Naive thymus-derived CD4-positive, alpha-beta T cell (primary cell): ENCODE measurements at regions not wholly inside any gene's neighbourhood (a gene's known extent, or its start where the extent isn't known, plus 50 kb on each side); places are given as distances from the start of the nearest gene placed in this dataset.

Experiments
- ATAC-seq: fragments of 150-1000 bp; cut with Tn5 transposase; 2 replicates; pipeline ENCODE4 v1.10.0; 2021; ENCODE audit warnings: mild to moderate bottlenecking, moderate library complexity
- CTCF ChIA-PET: fragments of 350-600 bp; sonication (Branson Sonifier 250); formaldehyde crosslinking; loops from one replicate; lab custom pipeline; 2021; ENCODE audit warnings: antibody characterized with exemption; lab: Charles Lee
- POLR2A ChIA-PET: fragments of 350-600 bp; sonication (Branson Sonifier 250); formaldehyde crosslinking; loops from one replicate; lab custom pipeline; 2021; ENCODE audit warnings: antibody characterized with exemption, inconsistent platforms; lab: Charles Lee
- DNase-seq, 9 donors: peaks; one replicate each; pipeline versions ENCODE4 v3.0.0 to v3.0.0-alpha.2; 2020 to 2022; ENCODE audit warnings: mixed read lengths in 1 of 9
- H3K27ac ChIP-seq: one replicate; pipeline ENCODE4 v1.7.0; 2013; ENCODE audit warnings: mild to moderate bottlenecking, low read depth, low read length, moderate library complexity
- H3K27me3 ChIP-seq, 2 donors: one replicate each; pipeline ENCODE4 v1.7.0; 2013; ENCODE audit warnings: low read length in 2 of 2, mild to moderate bottlenecking in 2 of 2, moderate library complexity in 2 of 2; ENCODE audit not compliant: control insufficient read depth in 2 of 2, insufficient read depth in 2 of 2
- H3K36me3 ChIP-seq, 3 experiments: 1 replicate in 2 of 3; 2 replicates in 1 of 3; pipeline ENCODE4 v1.7.0; 2013; ENCODE audit warnings: low read length in 3 of 3, mild to moderate bottlenecking in 3 of 3, moderate library complexity in 1 of 3; ENCODE audit not compliant: insufficient read depth in 3 of 3, control insufficient read depth in 2 of 3
- H3K4me1 ChIP-seq, 2 donors: one replicate each; pipeline ENCODE4 v1.7.0; 2013; ENCODE audit warnings: low read length in 2 of 2, mild to moderate bottlenecking in 2 of 2, moderate library complexity in 1 of 2; ENCODE audit not compliant: control insufficient read depth in 2 of 2, insufficient read depth in 2 of 2
- H3K4me3 ChIP-seq: 2 replicates; pipeline ENCODE4 v1.7.0; 2013; ENCODE audit warnings: mild to moderate bottlenecking, low read length
- H3K9me3 ChIP-seq, 3 experiments: 1 replicate in 2 of 3; 2 replicates in 1 of 3; pipeline ENCODE4 v1.7.0; 2013; ENCODE audit warnings: low read length in 3 of 3; ENCODE audit not compliant: control insufficient read depth in 2 of 3
- H3K27ac Mint-ChIP-seq, 9 donors: one replicate each; pipeline ENCODE4 v1.8.0; 2020 to 2022; ENCODE audit warnings: mixed read lengths in 9 of 9, mild to moderate bottlenecking in 8 of 9, moderate library complexity in 5 of 9, inconsistent platforms in 2 of 9
- H3K27me3 Mint-ChIP-seq, 5 donors: one replicate each; pipeline ENCODE4 v1.8.0; 2021 to 2022; ENCODE audit warnings: mixed read lengths in 5 of 5, mild to moderate bottlenecking in 1 of 5
- H3K36me3 Mint-ChIP-seq, 5 donors: one replicate each; pipeline ENCODE4 v1.8.0; 2020 to 2022; ENCODE audit warnings: mixed read lengths in 5 of 5, mild to moderate bottlenecking in 3 of 5, inconsistent platforms in 1 of 5
- H3K4me1 Mint-ChIP-seq, 7 donors: one replicate each; pipeline ENCODE4 v1.8.0; 2020 to 2022; ENCODE audit warnings: mixed read lengths in 7 of 7, mild to moderate bottlenecking in 3 of 7, inconsistent platforms in 1 of 7
- H3K4me3 Mint-ChIP-seq, 10 donors: one replicate each; pipeline ENCODE4 v1.8.0; 2020 to 2022; ENCODE audit warnings: mild to moderate bottlenecking in 10 of 10, mixed read lengths in 10 of 10, moderate library complexity in 6 of 10, inconsistent platforms in 2 of 10
- H3K9me3 Mint-ChIP-seq, 11 donors: one replicate each; pipeline ENCODE4 v1.8.0; 2020 to 2022; ENCODE audit warnings: mixed read lengths in 11 of 11, mild to moderate bottlenecking in 4 of 11, inconsistent platforms in 1 of 11, moderate library complexity in 1 of 11
- intact Hi-C, 2 donors: fragments of 100-400 bp; cut with micrococcal nuclease; formaldehyde crosslinking; loops; one replicate each; pipeline ENCODE4 v1.15.1; 2023

DNA sequence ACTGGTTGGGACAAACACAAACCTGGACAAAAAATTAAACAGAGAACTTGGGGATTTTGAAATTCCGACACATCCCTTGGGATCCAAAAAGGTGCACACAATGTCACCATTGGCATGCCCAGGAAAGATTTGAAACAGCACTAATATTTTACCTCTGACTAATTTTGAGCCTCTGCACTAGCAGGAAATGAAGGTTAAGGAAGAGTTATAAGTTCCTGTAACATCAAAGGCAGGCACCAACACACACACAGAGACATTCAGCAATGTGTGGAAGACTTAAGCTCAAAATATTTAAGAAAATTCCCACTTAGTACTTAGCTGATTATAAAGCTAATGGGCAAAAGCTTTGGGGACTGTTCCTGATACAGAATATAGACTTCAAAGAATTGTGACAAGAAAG lies 247.0 kb downstream of the CDH9 start:
- ATAC-seq (no peak), DNase-seq (no peak)
- Mint-ChIP-seq H3K27me3 (no peaks in the 10 kb centered on the region), H3K4me1 (peaks cover 0 to 2% (median 0%) of the 10 kb centered on the region in 7 donors), H3K4me3 (no peak overlapping the region), H3K36me3 (peaks cover 0 to 3% (median 0%) of the 10 kb centered on the region in 5 donors), H3K27ac (no peak overlapping the region), H3K9me3 (peaks cover 0 to 24% (median 8%) of the 10 kb centered on the region in 11 donors)
- H3K4me3 ChIP-seq: no peak overlapping the region
- no peaks in the 10 kb centered on the region for H3K9me3 ChIP-seq
- H3K27ac ChIP-seq: no peak overlapping the region
- ChIA-PET POLR2A (no interaction called here), CTCF (no interaction called here)
- intact Hi-C loops: no loop called here
- no peaks in the 10 kb centered on the region for H3K4me1 ChIP-seq
- no peaks in the 10 kb centered on the region for H3K36me3 ChIP-seq
- no peaks in the 10 kb centered on the region for H3K27me3 ChIP-seq

DNA sequence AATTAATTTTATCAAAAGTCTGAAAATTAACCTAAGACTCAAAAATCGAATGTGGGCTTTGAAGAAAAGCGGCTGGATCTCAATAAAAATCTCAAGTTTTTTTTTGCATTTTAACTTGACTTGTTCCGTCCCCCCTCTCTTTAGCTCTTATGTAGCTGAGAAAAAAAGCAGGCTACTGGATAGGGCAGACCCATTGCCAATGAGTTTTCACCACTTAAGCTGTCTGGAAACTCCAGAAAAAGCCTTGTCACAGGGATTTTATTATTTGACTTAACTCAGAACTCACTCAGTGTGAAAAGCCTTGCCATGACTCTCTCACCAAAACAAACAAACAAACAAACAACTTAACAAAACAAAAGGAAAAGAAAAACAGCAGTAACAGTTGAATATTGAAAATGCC lies 247.4 kb downstream of the CDH9 start:
- peaks cover 0 to 3% (median 0%) of the 10 kb centered on the region in 5 donors for H3K36me3 Mint-ChIP-seq
- ATAC-seq: no peak
- ChIA-PET CTCF (no interaction called here), POLR2A (no interaction called here)
- H3K27me3 Mint-ChIP-seq: no peaks in the 10 kb centered on the region
- peaks cover 0 to 24% (median 8%) of the 10 kb centered on the region in 11 donors for H3K9me3 Mint-ChIP-seq
- no peak for DNase-seq
- Histone ChIP-seq H3K9me3 (no peaks in the 10 kb centered on the region), H3K36me3 (no peaks in the 10 kb centered on the region), H3K4me3 (no peak overlapping the region), H3K27ac (no peak overlapping the region), H3K4me1 (no peaks in the 10 kb centered on the region), H3K27me3 (no peaks in the 10 kb centered on the region)
- H3K27ac Mint-ChIP-seq: no peak overlapping the region
- H3K4me3 Mint-ChIP-seq: no peak overlapping the region
- peaks cover 0 to 2% (median 0%) of the 10 kb centered on the region in 7 donors for H3K4me1 Mint-ChIP-seq
- intact Hi-C loops: no loop called here

DNA sequence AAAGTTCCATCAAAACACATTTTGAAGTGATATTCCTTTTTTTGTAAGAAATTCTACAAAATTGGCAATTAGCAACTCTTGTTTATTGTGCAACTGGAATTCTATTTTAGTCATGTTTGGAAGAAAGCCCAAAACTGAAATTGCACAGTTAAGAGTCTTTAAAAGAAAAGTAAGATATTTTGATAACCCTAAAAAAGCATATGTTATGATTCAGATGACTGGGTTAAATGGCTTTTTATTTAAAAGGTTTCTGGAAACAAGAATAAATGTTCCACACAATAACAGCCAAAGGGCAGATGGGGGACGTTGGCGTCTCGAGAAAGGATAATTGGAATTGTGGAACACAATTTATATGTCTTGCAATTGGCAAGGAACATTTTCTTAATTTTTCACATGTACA lies 275.2 kb downstream of the CDH9 start:
- H3K4me3 Mint-ChIP-seq: no peak overlapping the region
- no peaks in the 10 kb centered on the region for H3K27me3 Mint-ChIP-seq
- no peaks in the 10 kb centered on the region for H3K4me1 Mint-ChIP-seq
- H3K27me3 ChIP-seq: no peaks in the 10 kb centered on the region
- ChIA-PET POLR2A (no interaction called here), CTCF (interaction anchor here (0.7 kb wide), 1 partner anchor 16 kb away, joined by 3 read pairs; no protein-coding TSS in a partner anchor)
- no peak overlapping the region for H3K4me3 ChIP-seq
- no peak overlapping the region for H3K27ac Mint-ChIP-seq
- intact Hi-C loops: no loop called here
- peaks cover 3 to 19% (median 11%) of the 10 kb centered on the region in 11 donors for H3K9me3 Mint-ChIP-seq
- no peaks in the 10 kb centered on the region for H3K36me3 ChIP-seq
- no peak for DNase-seq
- H3K27ac ChIP-seq: no peak overlapping the region
- ATAC-seq: no peak
- H3K9me3 ChIP-seq: no peaks in the 10 kb centered on the region
- no peaks in the 10 kb centered on the region for H3K36me3 Mint-ChIP-seq
- H3K4me1 ChIP-seq: no peaks in the 10 kb centered on the region

DNA sequence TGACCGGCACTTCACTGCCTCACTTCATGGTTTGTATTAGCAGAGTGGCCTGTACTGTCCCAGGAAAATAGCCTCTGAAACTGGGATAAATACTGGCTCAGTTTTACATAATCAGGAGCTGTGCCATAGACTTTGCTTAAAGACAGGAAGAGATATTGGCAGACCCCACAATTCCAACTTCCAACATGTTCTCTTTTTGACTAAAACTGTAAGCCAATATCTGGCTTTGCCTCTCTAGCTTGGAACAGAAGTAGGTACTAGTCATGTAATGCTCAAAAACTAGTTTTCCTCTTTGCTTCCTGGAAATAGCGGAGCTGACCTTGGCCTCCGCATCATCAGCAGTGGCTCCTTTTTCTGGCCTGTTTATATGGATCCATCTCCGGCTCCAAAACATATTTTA lies 276.9 kb downstream of the CDH9 start:
- no peak overlapping the region for H3K27ac Mint-ChIP-seq
- no peaks in the 10 kb centered on the region for H3K27me3 ChIP-seq
- no peaks in the 10 kb centered on the region for H3K36me3 Mint-ChIP-seq
- no peaks in the 10 kb centered on the region for H3K4me1 ChIP-seq
- no peak overlapping the region for H3K4me3 ChIP-seq
- no peaks in the 10 kb centered on the region for H3K36me3 ChIP-seq
- peaks cover 0 to 21% (median 7%) of the 10 kb centered on the region in 11 donors for H3K9me3 Mint-ChIP-seq
- no peaks in the 10 kb centered on the region for H3K9me3 ChIP-seq
- POLR2A ChIA-PET: no interaction called here
- DNase-seq (no peak), ATAC-seq (no peak)
- no peaks in the 10 kb centered on the region for H3K4me1 Mint-ChIP-seq
- no peak overlapping the region for H3K27ac ChIP-seq
- no peaks in the 10 kb centered on the region for H3K27me3 Mint-ChIP-seq
- H3K4me3 Mint-ChIP-seq: no peak overlapping the region
- intact Hi-C loops: no loop called here
- CTCF ChIA-PET: interaction anchor here (0.6 kb wide), 1 partner anchor 242 kb away, joined by 3 read pairs; no protein-coding TSS in a partner anchor

DNA sequence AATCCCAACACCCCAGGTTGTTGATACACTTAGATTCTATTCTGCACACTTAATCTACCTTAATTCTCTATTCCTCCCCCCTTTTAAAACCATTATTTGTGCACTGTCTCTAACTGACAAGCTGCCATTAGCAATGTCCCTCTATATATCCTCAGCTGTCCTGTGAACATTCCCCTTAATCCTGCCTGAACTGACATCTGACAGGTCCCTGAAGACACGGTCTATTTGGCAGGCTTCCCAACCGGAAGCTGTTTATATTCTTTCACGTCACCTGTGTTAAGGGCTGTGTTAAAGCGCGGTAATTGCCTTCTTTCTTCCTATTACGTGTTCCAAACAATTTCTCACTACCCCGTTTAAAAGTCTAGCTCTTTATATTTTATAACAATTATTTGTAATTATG lies 277.3 kb downstream of the CDH9 start:
- no peak for ATAC-seq
- Histone ChIP-seq H3K4me3 (no peak overlapping the region), H3K4me1 (no peaks in the 10 kb centered on the region), H3K27me3 (no peaks in the 10 kb centered on the region), H3K9me3 (no peaks in the 10 kb centered on the region), H3K36me3 (no peaks in the 10 kb centered on the region), H3K27ac (no peak overlapping the region)
- CTCF ChIA-PET: no interaction called here
- no peaks in the 10 kb centered on the region for H3K36me3 Mint-ChIP-seq
- no peaks in the 10 kb centered on the region for H3K27me3 Mint-ChIP-seq
- H3K4me3 Mint-ChIP-seq: no peak overlapping the region
- H3K27ac Mint-ChIP-seq: no peak overlapping the region
- no peak for DNase-seq
- H3K4me1 Mint-ChIP-seq: no peaks in the 10 kb centered on the region
- POLR2A ChIA-PET: no interaction called here
- intact Hi-C loops: no loop called here
- peaks cover 0 to 18% (median 7%) of the 10 kb centered on the region in 11 donors for H3K9me3 Mint-ChIP-seq

DNA sequence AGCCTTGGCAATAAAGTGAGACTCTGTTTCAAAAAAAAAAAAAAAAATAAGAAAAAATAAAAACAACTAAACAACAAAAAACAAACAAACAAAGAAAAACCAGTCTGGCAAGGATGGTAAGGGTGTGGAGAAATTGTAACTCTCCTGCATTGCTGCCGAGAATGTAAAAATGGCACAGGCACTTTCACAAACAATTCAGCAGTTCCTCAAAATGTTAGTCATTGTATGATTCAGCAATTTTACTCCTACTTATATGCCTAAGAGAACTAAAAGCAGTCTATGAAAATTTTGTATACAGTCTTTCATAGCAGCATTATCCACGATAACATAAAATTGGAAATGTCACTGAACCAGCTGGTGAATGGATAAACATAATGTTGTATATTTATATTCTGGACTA lies 280.4 kb downstream of the CDH9 start:
- no peaks in the 10 kb centered on the region for H3K36me3 ChIP-seq
- ATAC-seq (no peak), DNase-seq (no peak)
- Mint-ChIP-seq H3K27ac (no peak overlapping the region), H3K4me3 (no peak overlapping the region), H3K4me1 (no peaks in the 10 kb centered on the region), H3K27me3 (no peaks in the 10 kb centered on the region), H3K9me3 (peaks cover 4 to 23% (median 12%) of the 10 kb centered on the region in 11 donors), H3K36me3 (no peaks in the 10 kb centered on the region)
- intact Hi-C loops: no loop called here
- POLR2A ChIA-PET: no interaction called here
- H3K4me1 ChIP-seq: no peaks in the 10 kb centered on the region
- H3K27ac ChIP-seq: no peak overlapping the region
- CTCF ChIA-PET: no interaction called here
- no peaks in the 10 kb centered on the region for H3K9me3 ChIP-seq
- no peaks in the 10 kb centered on the region for H3K27me3 ChIP-seq
- no peak overlapping the region for H3K4me3 ChIP-seq

DNA sequence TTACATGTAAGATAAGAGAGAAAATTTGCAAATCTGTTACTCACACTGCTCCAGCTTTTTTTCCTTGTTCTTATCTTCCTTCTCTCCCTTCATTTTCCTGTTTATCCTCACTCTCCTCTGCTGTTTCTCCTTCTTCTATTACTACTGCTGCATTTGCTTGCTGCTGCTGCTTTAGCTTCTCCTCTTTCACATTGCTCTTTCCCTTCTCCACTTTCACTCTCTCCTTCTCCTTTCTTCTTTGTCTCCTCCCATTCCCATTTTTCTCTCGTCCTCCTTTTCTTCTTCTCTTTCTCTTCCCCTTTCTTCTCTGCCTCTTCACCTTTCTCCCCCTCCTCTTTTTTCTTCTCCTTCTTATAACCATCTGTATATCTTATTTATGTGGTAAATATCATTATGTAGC lies 288.6 kb downstream of the CDH9 start:
- Histone ChIP-seq H3K27ac (no peak overlapping the region), H3K27me3 (no peaks in the 10 kb centered on the region), H3K9me3 (no peaks in the 10 kb centered on the region), H3K4me1 (no peaks in the 10 kb centered on the region), H3K4me3 (no peak overlapping the region), H3K36me3 (no peaks in the 10 kb centered on the region)
- peaks cover 0 to 24% (median 11%) of the 10 kb centered on the region in 11 donors for H3K9me3 Mint-ChIP-seq
- ATAC-seq (no peak), DNase-seq (no peak)
- ChIA-PET CTCF (interaction anchor here (0.5 kb wide), 1 partner anchor 158 kb away, joined by 6 read pairs; no protein-coding TSS in a partner anchor), POLR2A (no interaction called here)
- H3K27me3 Mint-ChIP-seq: no peaks in the 10 kb centered on the region
- H3K4me1 Mint-ChIP-seq: no peaks in the 10 kb centered on the region
- no peak overlapping the region for H3K27ac Mint-ChIP-seq
- no peaks in the 10 kb centered on the region for H3K36me3 Mint-ChIP-seq
- H3K4me3 Mint-ChIP-seq: no peak overlapping the region
- intact Hi-C loops: loop anchor here in 1 of 2 donors (5.0 kb wide), 1 partner anchor 128 kb away; no protein-coding TSS in a partner anchor
